SU-DHL-6 (cell line): ENCODE measurements at regions not wholly inside any gene's neighbourhood (a gene's known extent, or its start where the extent isn't known, plus 50 kb on each side); places are given as distances from the start of the nearest gene placed in this dataset.

Experiments used
- EZH2phosphoT487 ChIP-seq: fragments of 200-600 bp; sonication (generic), shearing (Covaris generic); conservative IDR thresholded peaks from 2 replicates; pipeline ENCODE4 v1.6.1; 2018; ENCODE audit warnings: mild to moderate bottlenecking, antibody characterized with exemption, low read length, moderate library complexity, mixed read lengths
- TF ChIP-seq, protein P1 (sequence below): fragments of 200-600 bp; sonication (generic); IDR thresholded peaks from one replicate; pipeline ENCODE4 v1.5.1; 2017; ENCODE audit warnings: antibody characterized with exemption, mild to moderate bottlenecking, low read length, moderate library complexity; ENCODE audit not compliant: insufficient read depth, poor library complexity, severe bottlenecking

DNA sequence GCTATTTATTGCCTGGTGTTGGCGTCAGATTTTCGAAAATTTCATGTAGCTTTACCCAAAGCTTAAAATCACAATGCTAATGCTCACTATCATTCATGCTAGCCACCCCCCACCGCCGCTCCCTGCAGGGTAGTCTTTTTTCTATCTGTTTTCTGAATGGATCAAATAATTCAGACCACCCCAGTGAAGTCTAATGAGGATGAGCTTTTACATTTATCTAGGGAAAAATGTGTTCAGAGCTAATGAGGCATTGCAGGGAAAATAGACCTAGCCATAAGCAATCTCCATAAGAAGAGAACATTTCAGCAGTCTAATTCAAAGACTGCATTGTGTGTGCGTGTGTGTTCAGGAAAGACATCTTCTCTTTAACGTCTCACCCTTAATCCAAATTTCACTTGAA is 533.0 kb upstream of the PRMT6 start:
- TF ChIP-seq, protein P1, sequence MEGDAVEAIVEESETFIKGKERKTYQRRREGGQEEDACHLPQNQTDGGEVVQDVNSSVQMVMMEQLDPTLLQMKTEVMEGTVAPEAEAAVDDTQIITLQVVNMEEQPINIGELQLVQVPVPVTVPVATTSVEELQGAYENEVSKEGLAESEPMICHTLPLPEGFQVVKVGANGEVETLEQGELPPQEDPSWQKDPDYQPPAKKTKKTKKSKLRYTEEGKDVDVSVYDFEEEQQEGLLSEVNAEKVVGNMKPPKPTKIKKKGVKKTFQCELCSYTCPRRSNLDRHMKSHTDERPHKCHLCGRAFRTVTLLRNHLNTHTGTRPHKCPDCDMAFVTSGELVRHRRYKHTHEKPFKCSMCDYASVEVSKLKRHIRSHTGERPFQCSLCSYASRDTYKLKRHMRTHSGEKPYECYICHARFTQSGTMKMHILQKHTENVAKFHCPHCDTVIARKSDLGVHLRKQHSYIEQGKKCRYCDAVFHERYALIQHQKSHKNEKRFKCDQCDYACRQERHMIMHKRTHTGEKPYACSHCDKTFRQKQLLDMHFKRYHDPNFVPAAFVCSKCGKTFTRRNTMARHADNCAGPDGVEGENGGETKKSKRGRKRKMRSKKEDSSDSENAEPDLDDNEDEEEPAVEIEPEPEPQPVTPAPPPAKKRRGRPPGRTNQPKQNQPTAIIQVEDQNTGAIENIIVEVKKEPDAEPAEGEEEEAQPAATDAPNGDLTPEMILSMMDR = no peak
- TF ChIP-seq EZH2phosphoT487 = no peak
